HL-60 (cell line): ENCODE measurements at regions not wholly inside any gene's neighbourhood (a gene's known extent, or its start where the extent isn't known, plus 50 kb on each side); places are given as distances from the start of the nearest gene placed in this dataset.

ENCODE experiments used
- DNase-seq, 2 experiments: peaks; one replicate each; pipeline ENCODE4 v3.0.0-alpha.2; 2010 to 2020; ENCODE audit warnings: low read depth in 1 of 2, low spot score in 1 of 2
- H3K27ac ChIP-seq: fragments of 250-450 bp; sonication (Bioruptor Pico); replicated peaks from 2 replicates; pipeline ENCODE4 v1.5.1; 2020; ENCODE audit warnings: mild to moderate bottlenecking, moderate library complexity
- H3K27me3 ChIP-seq: fragments of 250-450 bp; sonication (Bioruptor Pico); 2 replicates; pipeline ENCODE4 v1.5.1; 2021; ENCODE audit warnings: mild to moderate bottlenecking, moderate library complexity; ENCODE audit not compliant: insufficient read depth, poor library complexity, severe bottlenecking
- H3K4me3 ChIP-seq: replicated peaks from 2 replicates; pipeline ENCODE4 v1.5.1; 2011; ENCODE audit warnings: mild to moderate bottlenecking, control low read depth, low read length; ENCODE audit not compliant: insufficient read depth
- CTCF ChIP-seq: IDR thresholded peaks from one replicate; pipeline ENCODE4 v1.5.1; 2011; ENCODE audit warnings: low read length, control low read depth, inconsistent platforms; ENCODE audit not compliant: insufficient read depth
- GABPA ChIP-seq: IDR thresholded peaks from 2 replicates; pipeline ENCODE4 v1.6.1; 2012; ENCODE audit warnings: low read depth
- POLR2AphosphoS5 ChIP-seq: IDR thresholded peaks from 2 replicates; pipeline ENCODE4 v1.6.1; 2012; ENCODE audit warnings: low read depth
- REST ChIP-seq: IDR thresholded peaks from 2 replicates; pipeline ENCODE4 v1.6.1; 2012; ENCODE audit warnings: low read depth; ENCODE audit not compliant: insufficient replicate concordance
- SPI1 ChIP-seq: IDR thresholded peaks from 2 replicates; pipeline ENCODE4 v1.6.1; 2012; ENCODE audit warnings: low read depth, mild to moderate bottlenecking, borderline replicate concordance

GRCh38 chr15:97316362-97316761, 644.1 kb upstream of the ARRDC4 start:
- TF ChIP-seq SPI1 (no peak), GABPA (no peak), POLR2AphosphoS5 (no peak), CTCF (no peak), REST (no peak)
- no peak overlapping the region for H3K4me3 ChIP-seq
- no peak for DNase-seq
- H3K27ac ChIP-seq = no peak overlapping the region
- H3K27me3 ChIP-seq = no peaks in the 10 kb centered on the region

- H3K27me3 ChIP-seq = no peaks in the 10 kb centered on the region
- H3K4me3 ChIP-seq = no peak overlapping the region
- H3K27ac ChIP-seq = no peak overlapping the region
- DNase-seq = no peak
- TF ChIP-seq SPI1 (peak; percentile 62; the same call in 1 of the 2 replicates), POLR2AphosphoS5 (no peak)
These were observed 643.3 kb upstream of the ARRDC4 start for GRCh38 chr15:97317163-97317562.

GRCh38 chr15:97319291-97319690, 641.2 kb upstream of the ARRDC4 start:
- TF ChIP-seq SPI1 (no peak), GABPA (no peak), REST (no peak), POLR2AphosphoS5 (no peak), CTCF (no peak)
- Histone ChIP-seq H3K27ac (no peak overlapping the region), H3K27me3 (no peaks in the 10 kb centered on the region), H3K4me3 (no peak overlapping the region)
- no peak for DNase-seq

GRCh38 chr15:97346221-97346620, 614.3 kb upstream of the ARRDC4 start:
- no peak for TF ChIP-seq SPI1
- no peak for TF ChIP-seq POLR2AphosphoS5
- TF ChIP-seq GABPA = no peak
- TF ChIP-seq REST = no peak
- TF ChIP-seq CTCF = no peak
- H3K27me3 ChIP-seq = no peaks in the 10 kb centered on the region
- no peak for DNase-seq
- no peak overlapping the region for H3K4me3 ChIP-seq
- no peak overlapping the region for H3K27ac ChIP-seq
